H1 (cell line): ENCODE measurements at regions not wholly inside any gene's neighbourhood (a gene's known extent, or its start where the extent isn't known, plus 50 kb on each side); places are given as distances from the start of the nearest gene placed in this dataset.

Experiments
- CTCF ChIA-PET: fragments of 300-600 bp; sonication (Branson Sonifier 250); formaldehyde crosslinking; loops from one replicate; lab custom pipeline; 2021; ENCODE audit not compliant: partially characterized antibody; lab: Charles Lee
- POLR2A ChIA-PET: fragments of 300-600 bp; sonication (Branson Sonifier 250); formaldehyde crosslinking; loops from one replicate; lab custom pipeline; 2021; ENCODE audit warnings: inconsistent platforms; ENCODE audit not compliant: partially characterized antibody; lab: Charles Lee
- DNase-seq, 2 experiments: peaks; one replicate each; pipeline versions ENCODE4 v3.0.0 to v3.0.0-alpha.2; 2010 to 2022; ENCODE audit warnings: low spot score in 2 of 2, low read depth in 1 of 2, mixed read lengths in 1 of 2
- FAIRE-seq: peaks from 2 replicates; lab custom pipeline; 2011; peaks lifted over from hg19 to GRCh38; lab: Jason Lieb, UNC
- H2AFZ ChIP-seq: 2 replicates; pipeline ENCODE4 v1.8.1; 2012; ENCODE audit warnings: low read length, inconsistent platforms
- H2AK5ac ChIP-seq: 2 replicates; pipeline ENCODE4 v1.6.1; 2013; ENCODE audit warnings: low read depth, low read length
- H2BK120ac ChIP-seq: replicated peaks from 2 replicates; pipeline ENCODE3; 2013; ENCODE audit warnings: low read depth, low read length, inconsistent platforms
- H2BK12ac ChIP-seq: 2 replicates; pipeline ENCODE4 v1.6.1; 2013; ENCODE audit warnings: low read depth, low read length
- H2BK15ac ChIP-seq: 2 replicates; pipeline ENCODE4 v1.6.1; 2013; ENCODE audit warnings: low read length
- H2BK20ac ChIP-seq: 2 replicates; pipeline ENCODE4 v1.6.1; 2013; ENCODE audit warnings: low read length
- H2BK5ac ChIP-seq: 2 replicates; pipeline ENCODE4 v1.6.1; 2013; ENCODE audit warnings: low read depth, low read length
- H3K14ac ChIP-seq: 2 replicates; pipeline ENCODE4 v1.6.1; 2013; ENCODE audit warnings: inconsistent platforms; ENCODE audit not compliant: insufficient read length
- H3K18ac ChIP-seq: 2 replicates; pipeline ENCODE4 v1.6.1; 2013; ENCODE audit warnings: low read length; ENCODE audit errors: extremely low read depth
- H3K23ac ChIP-seq: 2 replicates; pipeline ENCODE4 v1.6.1; 2013; ENCODE audit warnings: inconsistent platforms; ENCODE audit not compliant: insufficient read length
- H3K23me2 ChIP-seq: 2 replicates; pipeline ENCODE4 v1.6.1; 2013; ENCODE audit warnings: low read depth, low read length
- H3K27ac ChIP-seq: 2 replicates; pipeline ENCODE4 v1.6.1; 2011; ENCODE audit warnings: low read depth, low read length, inconsistent platforms
- H3K27me3 ChIP-seq, 4 experiments: replicated peaks in 1 of 4; 1 replicate in 1 of 4; 2 replicates in 3 of 4; pipeline versions ENCODE4 v1.6.1 to v1.8.1; 2011 to 2013; ENCODE audit warnings: low read length in 3 of 4, mild to moderate bottlenecking in 3 of 4, inconsistent platforms in 2 of 4, mixed read lengths in 2 of 4, moderate library complexity in 1 of 4; ENCODE audit not compliant: control insufficient read depth in 3 of 4, insufficient read depth in 3 of 4; ENCODE audit errors: extremely low read depth in 1 of 4
- H3K36me3 ChIP-seq, 4 experiments: 2 replicates each; pipeline versions ENCODE4 v1.6.1 to v1.8.1; 2011 to 2013; ENCODE audit warnings: mild to moderate bottlenecking in 4 of 4, low read length in 3 of 4, moderate library complexity in 2 of 4, control low read depth in 1 of 4, inconsistent platforms in 1 of 4; ENCODE audit not compliant: insufficient read depth in 4 of 4, control insufficient read depth in 2 of 4
- H3K4ac ChIP-seq: replicated peaks from 2 replicates; pipeline ENCODE3; 2013; ENCODE audit warnings: low read length, low read depth, mixed read lengths, inconsistent platforms; ENCODE audit not compliant: insufficient read length
- H3K4me1 ChIP-seq, 4 experiments: replicated peaks in 1 of 4; 1 replicate in 1 of 4; 2 replicates in 3 of 4; pipeline versions ENCODE4 v1.6.1 to v1.8.1; 2011 to 2013; ENCODE audit warnings: low read length in 3 of 4, inconsistent platforms in 2 of 4, mixed read lengths in 1 of 4; ENCODE audit not compliant: insufficient read depth in 4 of 4, control insufficient read depth in 3 of 4
- H3K4me2 ChIP-seq, 2 experiments: 2 replicates each; pipeline versions ENCODE4 v1.6.1 to v1.8.1; 2011 to 2013; ENCODE audit warnings: low read depth in 2 of 2, low read length in 2 of 2, control low read depth in 1 of 2, inconsistent platforms in 1 of 2, mild to moderate bottlenecking in 1 of 2; ENCODE audit not compliant: insufficient read depth in 1 of 2
- H3K4me3 ChIP-seq, 4 experiments: fragments of 200-600, 300-600 bp in 1 of 4; sonication (generic), shearing (Covaris generic), sonication (Bioruptor Twin) in 1 of 4; 2 replicates each; pipeline versions ENCODE4 v1.5.1 to v1.8.1; 2011 to 2016; ENCODE audit warnings: low read length in 4 of 4, low read depth in 3 of 4, control low read depth in 2 of 4, inconsistent platforms in 2 of 4, mild to moderate bottlenecking in 2 of 4, mixed read lengths in 1 of 4, moderate library complexity in 1 of 4; ENCODE audit not compliant: insufficient read depth in 2 of 4; ENCODE audit errors: extremely low read depth in 1 of 4
- H3K56ac ChIP-seq: replicated peaks from 2 replicates; pipeline ENCODE3; 2013; ENCODE audit warnings: low read depth, mild to moderate bottlenecking, mixed read lengths, low read length, inconsistent platforms; ENCODE audit not compliant: insufficient read length
- H3K79me1 ChIP-seq: 2 replicates; pipeline ENCODE4 v1.6.1; 2013; ENCODE audit warnings: low read depth, low read length, control low read depth
- H3K79me2 ChIP-seq, 2 experiments: 2 replicates each; pipeline versions ENCODE4 v1.6.1 to v1.8.1; 2012 to 2013; ENCODE audit warnings: low read length in 2 of 2, mild to moderate bottlenecking in 2 of 2, inconsistent platforms in 1 of 2; ENCODE audit not compliant: insufficient read depth in 2 of 2, control insufficient read depth in 1 of 2
- H3K9ac ChIP-seq, 4 experiments: replicated peaks in 1 of 4; 1 replicate in 1 of 4; 2 replicates in 3 of 4; pipeline versions ENCODE4 v1.6.1 to v1.8.1; 2011 to 2013; ENCODE audit warnings: low read depth in 3 of 4, low read length in 3 of 4, control low read depth in 2 of 4, mild to moderate bottlenecking in 2 of 4, moderate library complexity in 2 of 4, inconsistent platforms in 1 of 4; ENCODE audit errors: extremely low read depth in 1 of 4
- H3K9me3 ChIP-seq, 2 experiments: 2 replicates each; pipeline versions ENCODE4 v1.6.1 to v1.8.1; 2012 to 2013; ENCODE audit warnings: mild to moderate bottlenecking in 2 of 2, moderate library complexity in 2 of 2, control low read depth in 1 of 2, inconsistent platforms in 1 of 2, low read depth in 1 of 2, low read length in 1 of 2, mixed read lengths in 1 of 2; ENCODE audit not compliant: insufficient read depth in 2 of 2
- H4K20me1 ChIP-seq, 2 experiments: replicated peaks in 1 of 2; 2 replicates each; pipeline versions ENCODE3 to v1.8.1; 2011 to 2013; ENCODE audit warnings: inconsistent platforms in 2 of 2, low read length in 2 of 2, mild to moderate bottlenecking in 1 of 2; ENCODE audit not compliant: insufficient read depth in 2 of 2, control insufficient read depth in 1 of 2
- H4K5ac ChIP-seq: 2 replicates; pipeline ENCODE4 v1.6.1; 2013; ENCODE audit warnings: low read length, low read depth, mixed read lengths, inconsistent platforms; ENCODE audit not compliant: insufficient read length
- H4K8ac ChIP-seq: 2 replicates; pipeline ENCODE4 v1.8.0; 2013; ENCODE audit warnings: mild to moderate bottlenecking, moderate library complexity, low read length, inconsistent platforms; ENCODE audit not compliant: insufficient read depth; ENCODE audit errors: extremely low read depth
- H4K91ac ChIP-seq: replicated peaks from 2 replicates; pipeline ENCODE3; 2013; ENCODE audit warnings: low read length, mixed read lengths, inconsistent platforms; ENCODE audit not compliant: insufficient read length
- CBX5 ChIP-seq: fragments of 300-800, 300-1000 bp; sonication (generic); IDR thresholded peaks from 2 replicates; pipeline ENCODE4 v1.7.1; 2016; ENCODE audit warnings: antibody characterized with exemption, low read length, low read depth
- CEBPB ChIP-seq: IDR thresholded peaks from 2 replicates; pipeline ENCODE4 v1.6.1; 2012; ENCODE audit warnings: low read depth, low read length
- CTBP2 ChIP-seq: IDR thresholded peaks from 2 replicates; pipeline ENCODE4 v1.7.0; 2011; ENCODE audit warnings: borderline replicate concordance, mild to moderate bottlenecking, moderate library complexity, mixed read lengths, low read length; ENCODE audit not compliant: insufficient read depth, insufficient read length
- EP300 ChIP-seq, 2 experiments: IDR thresholded peaks; 1 replicate in 1 of 2; 2 replicates in 1 of 2; pipeline ENCODE4 v1.6.1; 2011 to 2012; ENCODE audit warnings: low read depth in 2 of 2, low read length in 2 of 2, mild to moderate bottlenecking in 2 of 2, borderline replicate concordance in 1 of 2, inconsistent platforms in 1 of 2, moderate library complexity in 1 of 2
- FOSL1 ChIP-seq: IDR thresholded peaks from 2 replicates; pipeline ENCODE4 v1.6.1; 2011; ENCODE audit warnings: mild to moderate bottlenecking, low read depth, low read length, moderate library complexity; ENCODE audit not compliant: insufficient read depth
- KDM1A ChIP-seq: fragments of 200-600, 300-600 bp; sonication (generic); IDR thresholded peaks from 2 replicates; pipeline ENCODE4 v1.7.1; 2016; ENCODE audit warnings: mild to moderate bottlenecking, low read length, borderline replicate concordance
- RAD21 ChIP-seq, 2 experiments: IDR thresholded peaks in 1 of 2; conservative IDR thresholded peaks in 1 of 2; 2 replicates each; pipeline ENCODE4 v1.6.1; 2011; ENCODE audit warnings: low read depth in 2 of 2, low read length in 2 of 2, improper control_type of control experiment in 1 of 2, inconsistent platforms in 1 of 2, mild to moderate bottlenecking in 1 of 2, moderate library complexity in 1 of 2
- RBBP5 ChIP-seq: IDR thresholded peaks from 2 replicates; pipeline ENCODE4 v1.7.1; 2012; ENCODE audit warnings: low read depth, mild to moderate bottlenecking, inconsistent platforms, low read length, moderate library complexity, borderline replicate concordance
- SAP30 ChIP-seq: fragments of 300-600 bp; sonication (generic); IDR thresholded peaks from 2 replicates; pipeline ENCODE4 v1.7.1; 2012; ENCODE audit warnings: low read length, moderate library complexity, mild to moderate bottlenecking, inconsistent platforms; ENCODE audit not compliant: insufficient read depth, insufficient replicate concordance
- SIRT6 ChIP-seq: IDR thresholded peaks from one replicate; pipeline ENCODE4 v1.7.1; 2012; ENCODE audit warnings: low read length, inconsistent platforms
- SIX5 ChIP-seq: IDR thresholded peaks from 2 replicates; pipeline ENCODE4 v1.6.1; 2011; ENCODE audit warnings: mild to moderate bottlenecking, low read depth, low read length
- SRF ChIP-seq: IDR thresholded peaks from 2 replicates; pipeline ENCODE4 v1.6.1; 2011; ENCODE audit warnings: mild to moderate bottlenecking, low read depth, low read length, moderate library complexity
- TAF7 ChIP-seq: optimal IDR thresholded peaks from 2 replicates; pipeline ENCODE3; 2011; ENCODE audit warnings: low read depth, mild to moderate bottlenecking, inconsistent platforms, low read length, moderate library complexity, borderline replicate concordance
- TCF12 ChIP-seq: IDR thresholded peaks from 2 replicates; pipeline ENCODE4 v1.6.1; 2011; ENCODE audit warnings: low read depth, mild to moderate bottlenecking, low read length
- WGBS, 2 experiments: shearing (Covaris generic) in 1 of 2; methylation state at CpG; one replicate each; pipeline versions ENCODE4 v1.1.6 to v1.1.7; 2013 to 2015; ENCODE audit warnings: low lambda C conversion rate in 2 of 2, mixed read lengths in 2 of 2, inconsistent platforms in 1 of 2, low coverage in 1 of 2, missing lambda C conversion rate in 1 of 2; ENCODE audit not compliant: insufficient replicate concordance in 2 of 2, insufficient coverage in 1 of 2, insufficient read length in 1 of 2; ENCODE audit errors: extremely low coverage in 1 of 2, missing lambda C conversion rate in 1 of 2; 5-methylcytosine and 5-hydroxymethylcytosine counted together

- Histone ChIP-seq H3K56ac (peak overlapping the region; percentile 82), H3K18ac (peak overlapping the region; percentile 93), H3K79me2 (no peaks in the 10 kb centered on the region), H4K91ac (peak overlapping the region; percentile 91), H3K4me3 (no peak overlapping the region), H3K4me2 (peak overlapping the region in 1 of 2 experiments; percentile 37; a peak in 2 of 4 replicates), H4K5ac (no peak overlapping the region), H3K4me1 (peaks cover 0 to 9% (median 9%) of the 10 kb centered on the region in 4 experiments; a peak in 4 of 7 replicates), H3K14ac (no peak overlapping the region), H3K9me3 (no peaks in the 10 kb centered on the region), H2AK5ac (no peak overlapping the region), H3K27me3 (no peaks in the 10 kb centered on the region), H2BK15ac (no peak overlapping the region), H3K9ac (peak overlapping the region in 2 of 4 experiments; percentile 34 to 42; a peak in 1 of 7 replicates), H3K36me3 (no peaks in the 10 kb centered on the region), H2BK5ac (peak overlapping the region; percentile 96), H3K23me2 (no peaks in the 10 kb centered on the region), H3K27ac (peak overlapping the region; percentile 63; the same call in 1 of the 2 replicates), H2BK120ac (peak overlapping the region; percentile 96), H4K8ac (no peak overlapping the region), H3K4ac (peak overlapping the region; percentile 11), H3K79me1 (no peaks in the 10 kb centered on the region), H4K20me1 (no peaks in the 10 kb centered on the region), H2BK20ac (peak overlapping the region; percentile 80; the same call in 1 of the 2 replicates), H2AFZ (peak overlapping the region; percentile 45; the same call in 1 of the 2 replicates), H2BK12ac (peak overlapping the region; percentile 41; the same call in 1 of the 2 replicates), H3K23ac (no peak overlapping the region)
- no peak for FAIRE-seq
- DNase-seq: no peak
- POLR2A ChIA-PET: no interaction called here
- WGBS, 2 experiments: 61% methylated on average over 4 of the region's 4 CpGs; no CpG with 5 or more reads in 1 of the 2 experiments
- TF ChIP-seq FOSL1 (no peak), SRF (no peak), EP300 (IDR thresholded peaks at IDR 0.05; ENCODE audit: borderline replicate concordance in 1 of 2, low read depth in 2 of 2, low read length in 2 of 2) (no peak), TAF7 (no peak), SIRT6 (no peak), CTBP2 (no peak), KDM1A (no peak), RAD21 (IDR thresholded peaks at IDR 0.05 in 1 of 2, conservative IDR thresholded peaks at IDR 0.05 in 1 of 2; ENCODE audit: low read depth in 2 of 2, low read length in 2 of 2) (no peak), SAP30 (no peak), TCF12 (no peak), CBX5 (no peak), CEBPB (no peak), SIX5 (no peak), RBBP5 (no peak)
- CTCF ChIA-PET: no interaction called here
Measured at GRCh38 chr10:53358536-53358935, 586.0 kb upstream of the MBL2 start.
